ENCODE measurements at regions not wholly inside any gene's neighbourhood (a gene's known extent, or its start where the extent isn't known, plus 50 kb on each side); places are given as distances from the start of the nearest gene placed in this dataset.

GRCh38 chr13:21822029-21822428, 151.2 kb downstream of the FGF9 start:
- no peak for DNase-seq

- DNase-seq: no peak
Measured at GRCh38 chr13:21823416-21823815, 152.5 kb downstream of the FGF9 start.

- DNase-seq: no peak
Measured at GRCh38 chr13:21823949-21824348, 153.1 kb downstream of the FGF9 start.

DNA sequence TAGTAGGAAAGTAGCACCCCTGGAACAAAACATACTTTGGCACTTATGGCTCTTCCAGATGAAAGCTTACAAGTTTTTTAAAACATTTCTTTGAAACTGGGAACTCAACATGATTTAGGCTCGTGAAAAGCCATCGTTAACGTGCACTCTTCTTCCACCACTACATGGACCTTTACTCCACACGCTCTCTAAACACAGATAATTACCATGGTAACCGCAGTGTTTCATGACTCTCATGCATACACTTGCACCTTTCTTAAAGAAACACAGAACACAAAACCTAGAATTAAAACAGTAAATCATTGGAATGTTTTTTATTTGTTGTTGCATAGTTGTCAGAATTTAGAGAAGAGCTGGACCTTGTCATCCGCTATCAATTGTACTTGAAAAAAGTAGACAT, 154.3 kb downstream of the FGF9 start:
- DNase-seq: no peak

DNA sequence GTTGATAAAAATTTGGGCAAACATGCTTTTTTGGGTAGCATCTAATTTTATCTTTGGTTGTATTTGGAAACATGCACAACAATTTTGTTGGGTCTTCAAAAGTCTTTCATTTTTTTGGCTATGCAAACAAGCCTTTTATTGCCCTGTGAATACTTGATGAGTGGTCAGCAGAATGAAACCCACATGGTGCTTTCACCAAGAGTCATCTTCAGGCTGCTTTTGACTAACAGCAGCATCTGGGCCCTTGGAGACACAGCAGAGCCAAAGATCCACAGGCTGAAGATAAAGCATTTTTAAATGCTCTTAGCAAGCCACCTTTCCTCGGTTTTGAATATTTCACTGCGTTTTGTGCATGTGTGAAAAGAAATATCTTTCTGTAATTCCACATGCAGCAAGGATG, 154.9 kb downstream of the FGF9 start:
- no peak for DNase-seq

- no peak for DNase-seq
Measured at GRCh38 chr13:21826214-21827015, 155.5 kb downstream of the FGF9 start.

DNA sequence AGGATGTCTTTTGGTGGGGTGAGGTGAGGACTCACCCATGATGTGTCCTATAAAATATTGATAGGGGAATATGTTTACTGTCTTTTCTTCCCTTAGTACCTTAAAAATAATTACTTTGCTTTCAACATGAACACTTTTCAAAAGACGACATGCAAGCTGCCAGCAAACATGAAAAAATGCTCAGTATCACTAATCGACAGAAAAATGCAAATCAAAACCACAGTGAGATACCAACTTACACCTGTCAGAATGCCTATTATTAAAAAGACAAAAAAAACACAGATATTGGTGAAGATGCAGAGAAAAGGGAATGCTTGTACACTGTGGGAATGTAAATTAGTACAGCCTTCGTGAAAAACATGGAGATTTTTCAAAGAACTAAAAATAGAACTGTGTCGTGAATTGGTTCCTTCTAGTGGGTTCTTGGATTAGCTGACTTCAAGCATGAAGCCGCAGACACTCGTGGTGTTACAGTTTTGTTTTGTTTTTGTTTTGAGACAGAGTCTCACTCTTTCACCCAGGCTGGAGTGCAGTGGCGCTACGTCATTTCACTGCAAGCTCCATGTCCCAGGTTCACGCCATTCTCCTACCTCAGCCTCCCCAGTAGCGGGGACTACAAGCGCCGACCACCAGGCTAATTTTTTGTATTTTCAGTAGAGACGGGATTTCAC, 160.9 kb downstream of the FGF9 start:
- DNase-seq: no peak

DNA sequence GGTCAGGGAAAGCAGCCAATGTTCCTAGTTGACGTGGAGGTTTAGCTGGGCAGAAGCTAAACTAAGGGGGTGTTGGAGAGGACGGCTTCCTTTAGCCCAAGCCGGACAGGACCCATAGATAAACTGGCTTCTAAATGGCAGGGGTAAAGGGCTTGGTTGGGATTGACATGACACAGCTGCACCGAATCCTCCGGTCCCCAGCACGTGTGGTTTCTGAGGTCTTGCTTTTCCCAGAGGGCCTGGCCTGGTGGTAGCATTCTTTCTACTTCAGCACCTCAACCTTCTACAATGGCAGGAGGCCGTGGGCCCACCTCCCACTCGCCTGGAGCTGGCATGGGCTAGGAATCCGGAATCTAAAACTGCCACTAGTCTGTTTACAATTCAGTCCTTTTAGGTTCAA, 163.0 kb downstream of the FGF9 start:
- DNase-seq: no peak

- DNase-seq: no peak
Measured at GRCh38 chr13:21834521-21834920, 163.6 kb downstream of the FGF9 start.

DNA sequence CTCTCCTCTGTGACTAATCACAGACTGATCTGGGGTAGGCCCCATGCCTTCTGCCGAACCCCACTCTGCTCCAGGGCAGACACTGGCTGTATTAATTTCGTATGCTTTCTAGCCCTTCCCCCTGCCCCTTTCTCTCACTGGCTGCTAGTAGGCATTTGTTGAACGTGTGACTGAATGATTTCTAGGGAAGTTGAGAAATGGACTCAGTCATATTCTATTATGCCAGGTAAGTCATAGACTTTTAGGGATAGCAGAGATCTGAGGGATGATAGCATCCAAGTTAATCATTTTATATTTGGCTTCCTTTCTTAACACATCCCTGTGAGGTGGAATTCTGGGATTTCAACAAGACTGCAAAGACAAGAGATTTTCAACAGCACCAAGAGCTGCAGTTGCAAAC, 166.4 kb downstream of the FGF9 start:
- no peak for DNase-seq

DNA sequence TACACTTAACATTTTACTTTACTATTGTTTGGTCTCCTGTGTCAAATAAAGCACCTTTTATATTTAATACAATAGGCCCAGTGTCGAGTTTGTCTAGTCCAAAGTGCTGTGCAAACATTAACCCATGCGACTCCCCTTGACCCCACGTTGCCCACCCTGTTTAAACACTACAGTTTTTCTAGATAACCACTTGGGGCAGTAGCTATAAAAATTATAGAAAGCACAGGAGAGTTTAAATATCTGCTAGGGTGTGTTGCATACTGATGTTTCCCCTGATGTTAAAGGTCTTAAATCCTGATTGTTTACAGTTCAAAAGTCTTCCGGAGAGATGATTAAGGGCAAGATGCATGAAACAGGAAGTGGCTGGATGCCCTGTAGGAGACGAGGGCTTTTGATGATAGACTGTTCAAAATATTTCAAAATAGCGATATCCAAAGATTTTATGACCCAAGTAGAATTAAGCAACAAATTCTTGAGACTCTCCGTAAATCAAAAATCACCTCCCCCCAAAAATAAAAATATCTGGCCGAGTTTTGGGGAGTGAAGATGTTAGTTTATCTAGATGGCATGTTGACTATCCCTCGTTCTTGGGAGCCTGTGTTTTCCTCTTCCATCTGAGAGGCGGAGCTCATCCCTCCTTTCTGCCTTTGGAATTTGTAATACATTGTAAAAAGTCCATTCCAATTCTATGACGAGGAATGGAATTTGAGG, 167.1 kb downstream of the FGF9 start:
- DNase-seq: peak; percentile 3

DNA sequence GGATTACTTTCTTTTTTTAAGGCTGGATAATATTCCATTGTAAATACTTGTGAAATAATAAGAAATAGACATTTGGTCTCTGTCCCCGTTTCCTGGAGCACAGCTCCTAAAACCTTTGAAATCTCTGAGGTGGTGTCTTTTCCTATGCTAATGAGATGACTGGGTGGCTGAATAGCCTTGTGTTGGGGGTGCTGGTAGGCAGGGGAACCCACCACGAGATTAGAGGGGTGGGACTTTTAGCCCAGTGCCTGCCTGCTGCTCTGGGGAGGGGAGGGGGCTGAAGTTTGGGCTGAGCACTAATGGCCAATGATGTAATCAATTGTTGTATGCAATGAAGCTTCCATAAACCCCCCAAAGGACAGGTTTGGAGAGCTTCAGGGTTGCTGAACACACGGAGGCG, 175.7 kb downstream of the FGF9 start:
- DNase-seq: no peak

DNA sequence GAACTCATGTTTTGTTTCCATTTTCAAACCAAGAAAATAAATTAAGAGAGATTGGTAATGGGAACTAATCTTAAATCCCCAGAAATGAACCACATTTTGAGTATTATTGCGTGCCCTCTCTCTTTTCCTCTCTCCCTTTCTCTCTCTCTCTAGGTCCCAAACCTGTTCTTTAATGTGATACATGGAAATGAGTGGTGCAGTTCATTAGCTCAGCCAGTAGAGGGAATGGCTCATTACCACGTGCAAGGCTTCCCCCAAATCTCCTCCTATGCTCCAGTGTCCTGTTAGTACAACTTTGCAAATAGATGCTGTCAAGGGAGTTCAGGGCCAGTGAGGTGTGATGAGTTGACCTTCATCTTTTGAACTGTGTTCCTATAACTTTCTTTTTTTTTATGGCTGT, 178.4 kb downstream of the FGF9 start:
- DNase-seq: no peak

DNA sequence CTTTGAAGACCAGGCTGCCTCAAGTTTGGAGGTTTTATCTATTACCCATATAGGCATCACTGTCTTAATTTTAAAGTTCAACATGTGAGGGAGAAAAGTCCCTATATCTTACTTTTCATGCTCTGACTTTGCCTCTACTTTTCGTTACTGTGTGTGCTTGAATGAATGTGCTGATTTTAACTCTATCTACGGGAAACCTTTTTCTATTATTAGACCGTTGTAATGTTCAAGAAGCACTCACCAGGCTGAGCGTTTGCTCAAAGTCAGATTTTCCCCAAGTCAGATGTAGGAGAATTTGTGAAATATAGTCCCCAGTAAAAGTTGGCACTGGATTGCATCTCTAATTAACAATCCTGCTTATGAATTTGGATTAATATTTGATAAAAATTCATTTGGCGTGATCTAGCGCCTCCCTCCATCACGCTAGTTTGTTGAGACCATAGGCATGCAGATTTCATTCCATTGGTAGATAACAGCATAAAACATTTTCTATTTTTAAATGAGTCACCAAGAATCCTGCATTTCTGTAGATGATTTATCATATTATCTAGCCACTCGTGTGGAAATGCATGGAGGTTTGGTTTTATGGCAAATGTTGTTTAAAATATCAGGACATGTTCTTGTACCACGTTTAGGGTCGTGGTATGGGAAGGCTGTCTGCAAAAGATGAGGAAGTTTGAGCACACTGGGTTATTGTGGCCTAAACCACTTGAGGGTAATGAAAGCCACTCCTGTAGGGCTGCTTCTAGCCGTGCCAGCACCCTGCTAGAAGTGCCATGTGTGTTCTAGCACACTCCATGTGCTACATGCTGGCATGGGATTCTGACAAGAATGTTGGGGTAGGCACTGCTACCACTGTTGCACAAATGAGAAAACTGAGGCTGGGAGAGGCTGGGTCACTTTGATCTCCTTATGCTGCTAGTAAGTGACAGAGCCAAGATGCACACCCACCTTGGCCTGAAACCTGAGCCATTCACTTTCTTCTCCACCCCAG, 179.4 kb downstream of the FGF9 start:
- DNase-seq: peak; percentile 13

DNA sequence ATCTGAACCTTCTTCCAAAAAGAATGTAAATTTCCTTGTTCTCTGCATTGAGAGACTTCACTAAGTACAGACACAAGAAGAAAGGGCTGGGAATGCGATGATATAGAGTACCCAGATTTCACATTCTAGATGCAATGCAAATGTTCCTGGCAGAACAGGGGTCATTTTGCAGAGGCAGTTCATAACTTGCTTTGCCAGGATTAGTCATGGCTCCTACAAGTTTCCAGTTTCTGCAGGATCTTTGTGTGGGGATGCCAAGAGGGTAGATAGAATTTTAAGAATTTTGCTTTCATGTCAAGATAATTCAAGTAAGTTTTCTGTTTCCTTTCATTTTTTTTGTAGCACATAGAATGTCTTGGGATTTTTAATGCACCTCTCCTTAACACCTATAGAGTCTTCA, 181.2 kb downstream of the FGF9 start:
- DNase-seq: no peak

DNA sequence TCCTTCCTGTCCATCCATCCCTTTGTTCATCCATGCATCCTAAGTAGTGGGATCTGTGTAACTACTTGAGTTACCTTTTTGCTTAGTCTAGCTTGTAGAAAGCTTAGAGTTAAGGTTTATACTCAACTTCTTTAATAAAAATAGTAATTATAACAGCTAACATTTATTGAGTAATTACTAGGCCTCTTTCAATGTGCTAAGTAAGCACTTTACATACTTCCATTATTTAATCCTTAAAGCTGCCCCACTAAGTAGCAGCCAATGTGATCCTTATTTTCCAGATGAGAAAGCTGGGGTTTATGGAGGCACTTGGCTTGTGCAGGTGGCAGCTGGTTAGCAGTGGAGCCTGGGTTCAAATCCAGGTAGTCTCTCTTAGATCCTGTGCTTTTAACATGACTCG, 182.9 kb downstream of the FGF9 start:
- no peak for DNase-seq

DNA sequence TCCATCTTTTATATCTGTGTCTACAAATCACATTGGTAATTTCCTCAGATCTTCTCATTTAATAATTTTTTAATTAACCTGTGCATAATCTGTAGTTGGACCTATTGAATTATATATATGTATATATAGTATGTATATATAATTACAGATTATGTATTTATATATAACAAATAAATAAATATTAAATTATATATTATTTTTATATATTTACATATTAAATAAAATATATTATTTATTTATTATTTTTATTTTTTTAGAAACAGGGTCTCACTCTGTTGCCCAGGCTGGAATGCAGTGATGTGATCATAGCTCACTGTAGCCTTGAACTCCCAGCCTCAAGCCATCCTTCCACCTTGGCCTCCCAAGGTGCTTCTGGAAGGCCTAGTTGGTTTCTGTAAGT, 197.9 kb downstream of the FGF9 start:
- DNase-seq: no peak

GRCh38 chr13:21871382-21871781, 200.5 kb downstream of the FGF9 start:
- DNase-seq: no peak

DNA sequence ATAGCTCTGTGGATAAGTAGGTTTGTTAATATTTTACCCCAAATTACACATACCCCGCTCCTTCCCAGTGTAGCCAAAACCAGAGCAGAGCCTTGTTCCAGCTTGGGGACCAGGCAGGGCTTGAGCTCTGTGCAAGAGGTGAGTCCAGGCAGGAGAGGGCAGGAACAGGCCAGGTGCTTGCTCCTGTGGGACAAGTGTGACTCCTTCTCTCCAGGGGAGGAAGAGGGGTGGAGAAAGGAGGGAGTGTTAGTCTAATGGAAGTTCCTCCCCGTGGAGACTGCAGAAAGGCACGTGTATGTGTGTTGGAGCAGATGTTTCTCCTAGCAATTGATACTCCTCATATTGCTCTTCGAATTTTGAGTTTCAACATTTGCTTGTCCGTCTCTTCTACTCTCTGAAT, 201.0 kb downstream of the FGF9 start:
- DNase-seq: no peak

GRCh38 chr13:21872795-21873194, 201.9 kb downstream of the FGF9 start:
- DNase-seq: no peak

GRCh38 chr13:21875116-21875515, 204.2 kb downstream of the FGF9 start:
- no peak for DNase-seq

DNA sequence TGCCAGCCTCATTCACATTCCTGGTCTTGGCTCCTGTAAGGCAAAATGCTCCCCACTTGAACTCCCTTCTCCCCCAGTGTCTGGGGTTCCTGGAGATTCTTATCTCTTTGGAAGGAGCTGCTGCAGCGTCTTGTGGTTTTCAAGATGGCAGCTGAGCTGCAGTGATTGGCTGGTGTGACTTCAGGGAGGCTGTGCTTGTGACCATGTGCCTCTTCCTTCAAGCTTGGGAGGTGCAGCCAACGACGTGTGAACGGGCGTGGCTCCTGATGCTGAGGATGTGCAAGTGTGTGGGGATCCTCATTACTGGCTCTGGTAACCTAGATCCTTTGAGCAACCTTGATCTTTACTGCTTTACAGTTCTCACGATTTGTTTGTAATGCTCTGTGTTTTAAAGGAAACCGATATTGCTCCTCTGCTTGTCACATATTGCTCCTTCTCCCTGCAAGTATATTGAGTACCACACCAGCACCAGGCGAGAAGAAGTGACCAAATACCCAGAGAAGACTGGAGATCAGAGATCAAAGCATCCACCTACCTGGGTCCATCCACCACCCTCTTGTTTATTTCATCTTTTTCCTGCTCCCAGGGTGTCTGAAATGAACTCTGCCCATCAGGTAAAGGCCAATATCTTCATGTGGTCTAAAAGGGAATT, 208.5 kb downstream of the FGF9 start:
- DNase-seq: no peak
